Heart left ventricle (tissue), 13 donors: ENCODE measurements at regions not wholly inside any gene's neighbourhood (a gene's known extent, or its start where the extent isn't known, plus 50 kb on each side); places are given as distances from the start of the nearest gene placed in this dataset.

Source experiments
- POLR2A ChIP-seq, 2 donors: fragments of 450-650 bp; IDR thresholded peaks; one replicate each; pipeline ENCODE4 v1.6.1; 2017; ENCODE audit warnings: antibody characterized with exemption in 2 of 2, mild to moderate bottlenecking in 2 of 2, moderate library complexity in 2 of 2
- TF ChIP-seq, protein P1 (sequence below), 12 donors: fragments of 200-600 bp; sonication (generic) in 4 of 12; IDR thresholded peaks; one replicate each; pipeline versions ENCODE4 v1.5.0 to v1.8.0; 2018 to 2022; ENCODE audit warnings: antibody characterized with exemption in 12 of 12, mild to moderate bottlenecking in 5 of 12
- donor health status: ischemic (EF 13 %, LVEDD 7.1; RV severe dilation, severe dysfunction).
- donor health status: DM: no; HTN: yes; CAD: no.
- donor health status: DM: no; HTN: no; CAD: no.
- donor health status: ischemic (EF 25% LVEDD 6.9; RV normal size, moderate dysfunction).
- donor health status: ischemic (EF 25% LVEDD 5.7; RV mildly dilated, moderate dysfunction).
- donor health status: ischemic (EF 35%, LVEDD 5.7; RV mildly dilated, moderate dysfunction).
- donor health status: nonischemic (EF 11% LVEDD 7.7; RV severe dilation, severe dysfunction).
- donor health status: DM: yes; HTN: yes; CAD: no.
- donor health status: PGD.
- donor health status: ischemic (EF 29% LVEDD 5.4; RV normal size, mild dysfunction).
- donor health status: nonischemic (EF 23%, LVEDD 6.1; RV moderate dilation, normal function).

DNA sequence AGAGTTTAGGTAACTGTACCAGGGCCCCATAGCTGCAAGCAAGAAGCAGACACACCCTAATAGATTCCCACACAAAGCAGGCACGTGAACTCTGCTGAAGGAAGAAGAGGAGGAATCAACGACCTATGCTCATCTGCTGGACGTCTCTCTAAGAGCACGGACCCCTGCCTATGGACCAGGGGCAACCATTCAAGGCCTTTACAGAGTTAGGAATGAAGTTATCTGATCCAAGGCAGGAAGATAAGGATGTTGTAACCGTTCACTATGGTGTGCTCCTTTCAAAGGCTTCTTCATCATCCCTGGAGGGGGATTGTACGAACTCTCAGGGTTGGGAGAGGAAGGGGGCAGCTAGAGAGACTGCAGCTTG lies 141.6 kb upstream of the PARP11 start:
- TF ChIP-seq, protein P1, sequence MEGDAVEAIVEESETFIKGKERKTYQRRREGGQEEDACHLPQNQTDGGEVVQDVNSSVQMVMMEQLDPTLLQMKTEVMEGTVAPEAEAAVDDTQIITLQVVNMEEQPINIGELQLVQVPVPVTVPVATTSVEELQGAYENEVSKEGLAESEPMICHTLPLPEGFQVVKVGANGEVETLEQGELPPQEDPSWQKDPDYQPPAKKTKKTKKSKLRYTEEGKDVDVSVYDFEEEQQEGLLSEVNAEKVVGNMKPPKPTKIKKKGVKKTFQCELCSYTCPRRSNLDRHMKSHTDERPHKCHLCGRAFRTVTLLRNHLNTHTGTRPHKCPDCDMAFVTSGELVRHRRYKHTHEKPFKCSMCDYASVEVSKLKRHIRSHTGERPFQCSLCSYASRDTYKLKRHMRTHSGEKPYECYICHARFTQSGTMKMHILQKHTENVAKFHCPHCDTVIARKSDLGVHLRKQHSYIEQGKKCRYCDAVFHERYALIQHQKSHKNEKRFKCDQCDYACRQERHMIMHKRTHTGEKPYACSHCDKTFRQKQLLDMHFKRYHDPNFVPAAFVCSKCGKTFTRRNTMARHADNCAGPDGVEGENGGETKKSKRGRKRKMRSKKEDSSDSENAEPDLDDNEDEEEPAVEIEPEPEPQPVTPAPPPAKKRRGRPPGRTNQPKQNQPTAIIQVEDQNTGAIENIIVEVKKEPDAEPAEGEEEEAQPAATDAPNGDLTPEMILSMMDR (IDR thresholded peaks at IDR 0.05): no peak
- TF ChIP-seq POLR2A (IDR thresholded peaks at IDR 0.05): no peak
